GM18519 (cell line): ENCODE measurements at regions not wholly inside any gene's neighbourhood (a gene's known extent, or its start where the extent isn't known, plus 50 kb on each side); places are given as distances from the start of the nearest gene placed in this dataset.
A peak's percentile ranks its signal among the peaks of the same experiment; 100 is the strongest.

Experiments used
- ATAC-seq: cut with Tn5 transposase; IDR thresholded peaks from one replicate; pipeline ENCODE4 v1.9.1; 2021; ENCODE audit warnings: mild to moderate bottlenecking, moderate library complexity; ENCODE audit not compliant: unreplicated experiment, low FRiP score

DNA sequence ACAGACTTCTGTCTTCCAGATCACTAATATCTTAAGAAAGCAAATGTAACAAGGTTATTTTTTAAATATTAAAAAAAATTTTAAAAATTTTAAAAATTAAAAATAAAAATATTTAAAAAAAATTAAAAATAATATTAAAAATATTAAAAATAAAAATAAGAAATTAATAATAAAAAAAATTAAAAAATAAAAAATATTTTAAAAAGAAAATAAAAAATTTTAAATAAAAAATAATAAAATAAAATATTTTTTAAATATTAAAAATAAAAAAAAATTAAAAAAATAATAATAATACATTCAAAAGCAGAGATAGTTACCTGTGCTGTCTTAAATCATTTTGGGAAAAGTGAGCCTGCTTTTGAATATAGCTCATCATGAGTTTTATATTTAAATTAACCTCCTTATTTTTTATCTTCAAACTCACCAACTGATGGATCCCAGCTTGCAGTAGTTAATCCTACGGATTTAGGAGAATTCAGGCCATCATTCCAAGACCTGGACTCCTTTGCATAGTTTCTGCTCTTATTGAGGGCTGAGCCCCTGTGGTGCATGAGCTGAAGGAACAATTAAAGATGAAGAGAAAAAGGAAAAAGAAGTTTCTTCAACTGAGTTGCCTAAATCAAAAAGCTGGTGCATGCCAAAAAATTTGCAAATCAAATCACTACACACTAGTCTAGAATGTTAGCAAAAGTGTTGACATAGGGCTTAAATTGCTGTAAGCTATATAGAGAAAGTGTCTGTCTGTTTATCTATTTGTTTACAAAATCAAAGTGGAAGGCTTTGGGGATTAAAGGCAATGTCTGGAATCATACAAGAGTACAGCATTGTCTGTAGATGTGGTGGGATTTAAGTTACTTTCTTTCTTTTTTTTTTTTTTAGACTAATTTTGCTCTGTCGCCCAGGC, 50.5 kb upstream of the ZNF438 start:
- ATAC-seq = no peak

DNA sequence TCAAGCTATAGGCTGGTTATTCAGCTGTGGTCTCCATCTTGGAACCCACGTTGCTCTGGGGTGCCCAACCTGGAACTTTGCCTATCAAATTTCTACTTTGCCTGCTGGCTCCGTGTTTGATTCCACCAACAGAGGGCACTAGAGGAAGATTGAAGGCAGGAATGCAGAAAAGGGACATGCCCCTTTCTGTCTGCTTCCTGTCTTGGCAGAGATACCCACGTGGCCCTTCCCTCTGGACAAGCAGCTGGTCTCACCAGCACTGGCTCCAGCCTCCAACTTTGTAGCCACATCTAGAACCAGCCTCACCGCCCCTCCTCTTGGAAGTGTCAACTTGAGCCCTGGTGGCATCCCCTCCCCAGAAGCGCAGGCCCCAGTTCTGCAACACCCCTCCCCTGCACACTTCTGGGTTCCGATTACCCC, 52.1 kb upstream of the ZNF438 start:
- no peak for ATAC-seq

DNA sequence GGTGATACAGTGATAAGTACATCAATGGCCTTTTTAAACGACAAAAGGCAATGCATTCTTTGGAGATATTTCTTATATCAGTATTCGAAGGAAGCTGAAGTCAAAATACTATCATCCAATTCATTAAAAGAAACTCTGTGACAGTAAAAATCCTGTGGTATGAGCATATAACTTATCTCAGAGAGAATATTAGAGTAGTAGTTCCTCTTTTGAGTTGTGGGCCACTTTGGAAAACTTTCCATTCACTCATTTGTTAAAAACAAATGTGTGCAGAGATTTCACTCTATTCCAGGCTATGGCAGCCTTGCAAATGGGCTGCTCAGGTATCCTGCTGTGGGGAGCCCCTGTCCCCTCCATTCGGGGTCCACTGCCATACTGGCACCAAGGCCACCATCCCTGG, 55.3 kb upstream of the ZNF438 start:
- ATAC-seq = no peak

DNA sequence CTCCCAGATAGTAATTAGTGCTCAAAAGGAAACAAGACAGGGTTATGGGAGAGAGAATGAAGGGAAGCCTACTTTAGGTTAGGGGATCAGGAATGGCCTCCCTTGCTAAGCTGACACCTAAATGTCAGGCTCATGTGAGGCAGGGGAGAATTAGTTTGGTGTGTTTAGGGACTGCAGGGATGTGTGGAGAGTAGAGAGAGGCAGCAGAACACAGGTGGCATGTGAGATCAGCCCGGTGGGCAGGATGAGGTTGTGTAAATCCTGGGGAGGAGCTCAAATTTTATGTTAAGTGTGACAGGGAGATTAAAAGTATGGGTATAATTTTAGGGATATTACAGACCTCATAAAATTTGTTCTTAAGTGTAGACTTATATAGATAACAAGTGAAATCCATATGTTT, 56.2 kb upstream of the ZNF438 start:
- no peak for ATAC-seq

DNA sequence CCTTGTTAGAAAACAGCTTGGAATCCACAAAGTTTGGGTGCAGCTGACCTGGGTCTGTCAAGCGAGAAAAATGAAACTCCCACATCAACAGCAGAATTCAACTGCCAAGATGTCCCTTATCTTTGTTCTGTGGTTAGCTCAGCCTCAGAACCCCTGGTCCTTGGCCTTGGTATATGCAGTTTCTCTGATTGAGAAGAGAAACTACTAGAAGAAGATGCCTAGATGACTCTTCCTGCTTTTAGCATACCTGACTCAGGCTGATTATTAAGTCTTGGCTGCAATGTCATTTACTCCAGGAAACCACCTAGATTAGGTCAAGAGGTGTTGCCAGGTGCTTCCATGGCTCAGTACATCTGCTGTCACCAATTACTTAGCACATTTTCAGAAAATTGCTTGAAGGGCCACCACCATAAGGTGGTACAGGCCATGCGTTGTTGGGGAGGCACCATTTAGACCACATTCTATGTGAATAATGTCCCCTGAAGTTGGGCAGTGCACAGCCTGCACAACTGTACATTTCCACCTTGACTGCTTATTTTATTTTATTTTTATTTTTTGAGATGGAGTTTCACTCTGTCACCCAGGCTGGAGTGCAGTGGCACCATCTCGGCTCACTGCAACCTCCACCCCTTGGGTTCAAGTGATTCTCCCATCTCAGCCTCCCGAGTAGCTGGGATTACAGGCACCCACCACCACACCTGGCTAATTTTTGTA, 59.4 kb upstream of the ZNF438 start:
- peak; percentile 81 for ATAC-seq

DNA sequence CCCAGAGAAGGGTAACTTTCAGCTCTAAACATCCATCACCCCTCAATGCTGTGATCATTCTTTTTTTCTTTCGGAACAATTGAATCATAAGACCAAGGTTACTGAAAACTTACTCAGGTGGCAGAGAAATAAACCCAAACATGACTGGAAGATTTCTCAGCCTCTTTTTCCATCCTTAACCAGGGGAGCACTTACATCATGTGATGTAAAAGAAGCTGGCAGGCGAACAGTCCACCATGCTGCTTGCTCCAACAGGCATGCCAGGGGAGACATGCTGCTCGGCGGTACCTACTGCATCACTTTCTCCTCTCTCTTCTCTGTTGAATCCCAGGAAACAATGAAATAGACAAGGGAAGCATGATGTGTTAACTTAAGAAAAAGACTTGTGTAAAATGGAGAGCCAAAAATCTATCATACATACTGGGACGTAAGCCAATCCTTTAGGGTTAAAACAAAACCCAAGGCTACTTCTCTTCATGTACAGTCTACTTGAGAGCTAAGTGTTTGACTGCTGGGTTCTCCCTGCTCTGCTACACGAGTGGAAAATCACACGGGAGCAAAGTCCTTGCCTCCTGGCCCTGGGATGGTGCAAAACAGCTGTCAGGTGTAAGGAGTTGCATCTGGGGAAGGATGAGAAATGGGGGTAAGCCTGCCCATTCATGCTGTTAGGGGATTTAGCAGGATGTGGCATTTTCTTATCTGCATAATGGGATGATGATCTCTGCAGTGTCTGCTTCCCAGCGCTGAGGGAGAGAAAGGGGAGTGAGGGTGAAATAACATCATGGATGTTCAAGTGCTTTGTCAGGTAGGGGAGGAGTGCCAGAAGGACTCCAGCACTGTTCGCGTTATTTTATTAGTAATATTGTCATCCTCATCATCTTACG, 64.3 kb upstream of the ZNF438 start:
- no peak for ATAC-seq

DNA sequence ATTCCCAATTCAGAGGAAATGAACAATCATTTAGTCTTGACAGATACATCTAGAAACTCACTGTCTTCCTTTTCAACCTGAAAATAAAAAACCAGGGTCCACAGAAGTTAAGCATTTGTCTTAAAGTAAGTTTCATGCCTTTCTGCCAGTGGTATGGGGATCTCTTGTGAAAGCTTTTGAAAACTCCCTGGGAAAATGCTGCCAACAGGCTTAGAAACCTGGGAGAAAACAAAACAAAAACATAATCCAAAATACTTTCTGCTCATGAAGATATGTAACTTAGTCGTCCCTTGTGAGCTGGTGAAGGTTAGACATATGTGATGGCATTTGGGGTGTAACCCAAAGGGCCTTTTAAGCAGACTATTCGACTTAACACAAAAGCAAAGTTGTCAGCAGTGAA, 66.4 kb upstream of the ZNF438 start:
- ATAC-seq = no peak

DNA sequence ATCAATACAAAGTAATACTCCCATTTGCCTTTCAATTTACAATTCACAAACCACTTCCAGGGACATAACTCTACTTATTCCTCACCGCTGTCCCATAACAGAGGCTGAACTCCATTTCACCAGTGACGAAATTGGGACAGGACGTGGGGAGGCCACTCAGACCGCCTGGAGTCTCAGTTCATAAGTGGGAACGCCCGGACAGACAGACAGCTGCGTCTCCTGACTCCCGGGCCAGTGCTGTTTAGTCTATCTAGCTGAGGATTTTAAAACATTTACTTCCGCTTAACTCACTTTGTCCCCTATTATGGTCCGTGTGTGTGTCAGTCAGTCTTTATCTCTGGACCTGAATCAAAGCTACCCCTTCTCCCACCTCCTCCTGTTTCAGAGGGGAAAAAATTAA, 67.4 kb upstream of the ZNF438 start:
- ATAC-seq = no peak

DNA sequence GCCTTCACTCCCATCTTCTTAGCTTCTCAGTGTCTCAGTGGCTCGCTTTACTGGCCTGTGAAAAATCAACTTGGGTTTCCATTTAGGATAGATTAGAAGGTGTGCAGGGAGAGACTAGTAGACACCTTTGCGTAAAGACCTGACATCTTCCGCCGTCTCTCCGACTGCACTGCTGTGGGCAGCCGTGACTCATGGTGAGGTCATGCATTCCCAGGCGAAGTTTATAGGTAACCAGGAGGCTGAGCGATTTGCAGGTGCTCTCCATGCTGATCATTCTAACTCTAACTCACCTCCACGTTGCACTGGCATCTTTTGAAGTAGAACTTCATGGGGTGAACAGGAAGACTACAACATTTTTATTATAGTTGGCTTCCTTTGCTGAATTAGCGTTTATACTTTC, 68.0 kb upstream of the ZNF438 start:
- ATAC-seq = no peak

DNA sequence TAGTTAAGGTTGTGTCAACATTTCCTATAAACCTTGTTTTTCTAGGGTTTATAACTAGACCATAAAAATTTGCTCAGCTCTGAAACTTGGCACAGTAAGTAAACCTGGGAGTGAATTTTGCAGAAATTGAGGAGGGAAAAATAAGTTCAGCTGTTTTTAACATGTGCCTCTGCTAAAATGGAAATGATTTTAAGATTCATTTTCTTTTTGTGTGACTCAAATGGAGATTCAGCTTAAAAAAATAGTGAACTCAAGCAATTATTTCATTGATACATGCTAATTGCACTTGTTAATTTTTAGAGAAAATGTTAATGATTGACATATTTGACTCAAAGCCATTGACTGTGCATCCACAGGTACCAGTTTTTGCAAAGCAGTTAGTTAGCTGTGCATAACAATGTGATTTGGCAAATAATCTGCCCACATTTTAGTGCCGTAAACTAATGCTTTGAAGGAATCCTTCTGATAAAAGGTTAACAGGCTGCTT, 68.5 kb upstream of the ZNF438 start:
- no peak for ATAC-seq

DNA sequence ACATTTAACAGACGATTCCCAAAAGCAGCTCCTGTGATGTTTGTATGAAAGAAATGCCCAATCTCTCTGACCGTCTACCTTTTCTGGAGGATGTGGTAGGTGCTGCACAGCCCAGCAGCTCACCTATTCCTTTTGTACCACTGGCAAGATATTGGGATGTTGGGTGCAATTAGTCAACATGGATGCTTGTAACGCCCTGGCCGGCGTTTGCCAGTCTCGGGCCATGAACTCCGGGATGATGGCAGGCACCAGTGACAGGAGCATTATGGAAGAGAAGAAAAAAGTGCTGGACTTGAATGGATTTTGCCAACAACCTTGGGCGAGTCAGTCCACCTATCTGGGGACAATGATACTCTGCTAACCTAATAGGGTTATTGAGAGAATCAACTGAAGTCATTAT, 69.0 kb upstream of the ZNF438 start:
- no peak for ATAC-seq

DNA sequence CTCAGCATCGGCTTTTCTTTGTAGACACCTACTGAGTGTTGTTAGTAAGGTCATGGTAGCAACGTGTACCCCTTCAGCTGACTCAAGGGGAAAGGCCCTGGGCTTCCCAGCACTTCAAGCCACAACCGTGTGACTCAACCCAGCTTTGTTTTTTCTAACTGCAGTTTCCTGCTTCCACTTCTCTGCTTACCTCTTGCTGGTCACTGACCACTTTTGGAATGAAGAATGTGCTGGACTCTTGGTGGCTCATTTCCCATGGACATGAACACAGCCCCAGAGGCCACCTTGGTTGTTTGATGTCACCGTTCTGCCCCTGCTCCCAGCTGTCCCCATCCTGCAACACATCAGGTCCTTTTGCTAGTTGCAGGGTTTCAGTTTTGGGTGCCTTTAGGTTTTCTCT, 69.5 kb upstream of the ZNF438 start:
- ATAC-seq = peak; percentile 73

DNA sequence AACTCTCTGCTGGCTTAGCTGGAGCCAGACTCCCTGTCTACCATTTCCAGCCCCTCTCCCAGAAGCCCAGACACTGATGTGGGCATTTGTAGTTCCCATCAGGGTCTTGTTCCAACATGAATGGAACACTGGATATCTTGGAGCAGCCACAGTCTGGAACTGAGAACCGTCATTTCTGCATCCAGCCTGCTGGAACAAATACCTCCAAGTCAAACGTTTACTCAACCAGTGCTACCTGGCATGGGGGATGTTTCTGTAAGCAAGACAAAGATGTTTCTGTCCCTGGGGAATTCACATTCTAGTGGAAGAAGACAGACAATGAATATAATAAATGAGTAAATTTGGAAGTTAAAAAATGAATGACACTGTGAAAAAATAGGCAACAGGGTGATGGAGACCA, 70.8 kb upstream of the ZNF438 start:
- ATAC-seq = no peak

DNA sequence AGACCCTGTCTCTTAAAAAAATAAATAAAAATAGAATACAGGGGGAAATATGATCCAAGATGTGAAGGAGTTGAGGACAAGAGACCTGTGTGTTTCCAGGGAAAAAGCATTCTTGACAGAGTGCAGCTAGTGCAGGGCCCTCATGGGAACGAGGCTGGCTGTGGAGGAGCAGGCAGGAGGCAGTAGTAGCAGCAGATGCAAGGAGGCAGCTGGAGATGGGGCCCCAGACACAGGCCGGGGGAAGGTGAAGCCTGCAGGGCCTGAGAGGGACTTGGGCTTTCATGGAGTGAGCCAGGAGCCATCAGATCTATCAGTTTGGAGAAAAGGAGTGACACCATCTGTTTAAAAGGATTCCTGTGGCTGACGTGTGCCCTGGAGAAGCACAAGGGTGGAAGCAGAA, 71.4 kb upstream of the ZNF438 start:
- ATAC-seq = no peak

DNA sequence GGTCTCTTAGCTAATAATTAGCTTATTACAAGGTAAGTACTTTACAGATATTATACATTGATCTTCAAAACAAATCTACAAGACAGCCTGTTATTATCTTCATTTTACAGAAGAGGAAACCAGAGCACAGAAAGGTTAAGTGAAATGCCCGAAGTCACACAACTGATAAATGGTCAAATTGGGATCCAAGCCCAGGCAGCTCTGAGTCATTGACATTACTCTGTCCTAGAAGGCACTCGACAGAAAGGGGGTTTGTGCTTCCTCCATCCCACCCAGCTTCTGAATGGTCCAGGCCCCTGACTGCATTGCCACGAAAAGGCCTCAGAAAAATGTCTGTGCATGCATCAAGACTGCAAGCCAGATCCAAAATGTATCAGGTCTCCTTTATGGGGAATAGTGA, 81.3 kb upstream of the ZNF438 start:
- ATAC-seq = no peak

DNA sequence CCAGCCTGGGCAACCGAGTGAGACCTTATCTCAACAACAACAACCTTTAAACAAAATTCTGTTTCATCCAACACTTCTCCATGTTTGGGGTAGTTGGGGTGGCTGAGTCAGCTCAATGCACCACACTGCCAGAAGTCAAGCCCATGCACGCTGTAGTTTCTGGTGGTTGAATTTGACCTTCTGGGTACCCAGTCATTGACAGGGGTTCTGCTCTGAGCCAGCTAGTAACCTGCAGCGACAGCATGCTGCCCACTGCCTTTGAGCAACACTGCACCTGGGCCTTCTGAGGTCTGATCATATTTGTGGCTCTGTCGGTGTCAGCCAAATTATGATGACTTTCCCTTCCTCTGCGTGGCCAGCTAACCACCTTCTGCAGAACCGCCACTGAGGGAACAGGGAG, 84.6 kb upstream of the ZNF438 start:
- no peak for ATAC-seq

DNA sequence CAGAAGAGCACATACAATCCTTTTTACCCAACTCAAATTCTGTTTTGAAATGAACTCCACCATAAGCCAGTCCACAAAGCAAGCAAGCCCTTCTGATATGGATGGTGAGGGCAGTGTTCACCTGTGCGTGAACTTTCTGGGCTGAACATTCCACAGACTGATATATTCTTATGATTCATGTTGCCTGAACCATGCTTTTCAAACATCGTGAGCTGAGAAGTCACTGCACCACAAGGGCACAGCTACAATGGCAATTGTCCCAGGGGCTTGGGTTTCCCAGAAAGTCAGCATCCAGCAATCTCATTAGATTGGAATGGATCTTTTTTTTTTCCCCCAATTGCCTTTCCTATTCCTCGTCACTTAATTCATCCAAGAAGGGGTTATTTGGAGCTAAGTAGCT, 86.9 kb upstream of the ZNF438 start:
- no peak for ATAC-seq

DNA sequence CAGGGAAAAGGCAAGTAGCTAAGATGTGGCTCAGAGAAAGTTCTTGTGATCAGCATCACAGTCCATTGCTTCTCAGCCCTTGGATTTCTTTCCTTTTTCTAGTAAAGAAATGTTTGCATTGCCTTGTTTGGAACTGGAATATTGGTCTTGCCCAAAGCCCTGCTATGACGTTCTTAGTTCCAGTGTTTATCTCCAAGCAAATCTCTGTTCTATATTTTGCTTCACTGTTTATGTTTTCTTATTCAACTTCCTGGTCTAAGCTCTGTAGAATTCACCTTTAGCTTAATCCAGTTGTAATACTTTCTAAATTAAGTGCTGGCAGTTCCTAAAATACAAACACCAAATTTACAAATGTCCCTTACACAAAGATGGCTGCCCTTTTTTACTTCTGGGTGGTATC, 88.7 kb upstream of the ZNF438 start:
- no peak for ATAC-seq

DNA sequence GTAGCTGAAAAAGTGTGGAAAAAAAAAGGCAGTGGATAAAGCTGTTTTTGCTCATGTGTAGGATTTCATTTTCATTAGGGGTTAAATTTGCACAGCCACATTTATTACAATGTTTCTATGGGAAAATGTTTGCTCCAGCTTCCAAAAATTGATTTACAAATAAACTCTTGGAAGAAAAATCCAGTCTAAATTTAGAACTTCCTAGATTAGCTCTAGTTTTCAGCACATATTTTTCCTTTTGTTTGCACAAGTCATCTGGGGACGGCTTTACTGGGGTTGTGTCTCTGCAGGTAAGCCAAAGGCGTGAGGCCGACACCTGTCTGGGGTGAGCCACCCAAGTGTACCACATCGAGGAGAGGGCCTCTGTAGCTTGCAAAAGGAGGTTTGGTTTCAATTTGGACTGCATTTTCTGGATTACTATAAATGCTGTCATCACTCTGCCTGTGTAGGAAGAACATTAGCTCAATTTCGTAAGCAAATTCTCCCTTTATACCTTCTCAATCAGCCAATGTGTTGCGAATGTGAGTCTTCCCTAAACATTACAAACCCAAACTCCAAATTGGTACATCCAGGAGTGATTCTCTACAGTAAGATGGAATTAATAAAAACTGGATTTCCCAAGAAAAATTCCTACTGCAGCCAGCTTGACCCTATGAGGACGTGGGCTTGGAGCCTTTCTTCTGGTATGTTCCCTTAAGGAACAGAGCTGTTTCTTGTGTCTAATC, 89.5 kb upstream of the ZNF438 start:
- no peak for ATAC-seq
